Activated T-cell treated with anti-CD3 and anti-CD28 coated beads for 4 hours (primary cell): ENCODE measurements at regions not wholly inside any gene's neighbourhood (a gene's known extent, or its start where the extent isn't known, plus 50 kb on each side); places are given as distances from the start of the nearest gene placed in this dataset.

ENCODE experiments used
- DNase-seq: peaks from one replicate; pipeline ENCODE4 v3.0.0-alpha.2; 2020

DNA sequence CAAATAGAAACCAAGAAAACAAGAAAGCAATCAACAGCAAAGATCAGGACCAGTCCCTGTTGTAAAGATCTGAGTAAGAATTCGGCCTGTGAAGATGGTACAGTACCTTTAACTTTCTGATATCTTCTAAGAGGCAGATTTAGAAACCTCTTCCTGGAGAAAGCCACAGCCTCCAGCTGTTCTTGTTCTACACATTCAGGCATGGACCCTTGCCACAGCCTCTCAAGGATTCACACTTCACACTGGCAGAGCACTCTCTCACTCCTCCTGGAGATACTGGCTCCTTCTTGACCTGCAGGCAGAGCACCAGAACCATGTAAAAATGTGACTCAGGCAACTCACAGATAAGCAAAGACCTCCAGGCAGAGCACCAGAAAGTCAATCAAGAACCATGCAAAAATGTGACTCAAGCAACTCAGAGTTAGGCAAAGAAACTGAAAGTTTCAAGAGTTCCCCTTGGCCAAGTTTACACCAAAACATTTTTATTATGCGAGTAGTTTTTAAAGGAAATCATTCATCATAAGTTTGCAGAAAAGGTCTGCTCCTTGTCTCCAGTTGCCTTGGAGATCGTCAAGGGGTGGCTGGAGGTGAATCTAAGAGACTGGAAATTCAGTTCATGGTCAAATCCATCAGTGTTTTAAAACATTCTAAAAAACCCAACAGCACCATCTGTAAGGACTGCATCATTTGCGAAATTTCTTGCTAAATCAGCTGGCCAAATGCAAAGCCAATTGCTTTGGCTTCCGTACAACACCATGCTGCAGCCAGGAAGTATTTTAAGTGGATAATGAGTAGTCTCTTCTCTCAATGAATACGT is 119.3 kb upstream of the MDM1 start:
- DNase-seq = no peak

DNA sequence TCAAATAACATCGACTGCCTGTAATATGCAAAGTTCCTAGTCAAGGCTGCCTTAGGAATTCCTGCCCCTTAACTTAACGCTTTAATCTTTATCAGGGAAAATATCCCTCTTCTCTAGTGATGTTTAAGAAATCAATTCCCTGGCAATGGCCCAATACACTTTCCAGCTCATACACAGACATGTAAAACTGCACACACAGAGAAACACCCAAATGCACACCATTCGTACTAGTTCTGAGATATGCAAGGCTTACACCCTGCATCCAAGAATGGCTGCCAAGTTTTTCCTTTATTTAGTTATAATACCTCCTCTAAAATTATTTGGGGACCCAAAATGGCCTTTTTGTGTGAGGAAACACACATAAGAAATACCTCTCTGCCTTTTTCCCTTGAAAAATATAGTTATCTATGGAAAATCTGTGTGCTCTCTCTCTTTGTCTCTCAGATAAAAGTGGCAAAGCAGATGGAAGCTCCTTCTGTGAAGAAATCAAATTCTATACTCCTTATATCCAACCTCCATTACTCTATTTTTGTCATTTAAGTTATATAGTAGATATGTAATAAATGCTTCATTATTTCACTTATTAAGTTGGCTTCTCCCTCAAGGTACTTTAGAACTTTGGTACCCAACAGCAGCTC is 120.0 kb upstream of the MDM1 start:
- DNase-seq = no peak

DNA sequence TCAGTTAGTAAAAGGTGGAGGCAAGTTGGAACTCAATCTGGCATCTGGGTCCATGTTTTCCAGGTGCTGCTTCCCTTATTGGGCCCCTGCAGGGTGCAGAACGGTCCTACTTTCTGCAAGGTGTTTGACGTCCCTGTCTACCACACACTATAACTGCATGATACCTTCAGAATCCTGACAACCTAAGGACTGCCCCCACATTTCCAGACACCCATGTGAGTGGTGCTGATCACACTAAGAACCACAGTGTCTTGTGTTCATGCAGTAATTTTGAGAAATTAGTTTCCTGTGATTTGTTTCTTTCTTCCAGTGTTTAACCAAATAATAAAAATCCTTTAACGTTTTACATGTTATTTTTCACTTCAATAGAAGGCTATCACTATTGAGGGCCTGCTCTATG is 121.1 kb upstream of the MDM1 start:
- no peak for DNase-seq

DNA sequence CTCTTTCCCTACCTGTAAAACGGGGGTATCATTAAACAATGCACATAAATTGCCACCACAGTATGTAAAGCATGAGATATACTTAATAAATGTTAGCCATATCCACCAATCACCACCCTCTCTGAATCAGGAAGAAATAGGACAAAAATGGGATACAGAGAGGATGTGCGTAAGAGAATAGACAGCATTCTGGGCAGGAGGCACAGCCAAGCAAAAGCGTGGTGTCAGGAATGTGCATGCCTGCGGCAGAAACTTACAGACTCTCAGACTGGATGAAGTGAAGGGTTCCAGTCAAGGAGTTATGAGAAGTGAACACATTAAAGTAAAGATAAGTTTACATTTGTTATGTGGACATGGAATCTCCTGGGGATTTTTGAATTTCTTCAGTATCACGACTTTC is 121.7 kb upstream of the MDM1 start:
- DNase-seq = no peak

DNA sequence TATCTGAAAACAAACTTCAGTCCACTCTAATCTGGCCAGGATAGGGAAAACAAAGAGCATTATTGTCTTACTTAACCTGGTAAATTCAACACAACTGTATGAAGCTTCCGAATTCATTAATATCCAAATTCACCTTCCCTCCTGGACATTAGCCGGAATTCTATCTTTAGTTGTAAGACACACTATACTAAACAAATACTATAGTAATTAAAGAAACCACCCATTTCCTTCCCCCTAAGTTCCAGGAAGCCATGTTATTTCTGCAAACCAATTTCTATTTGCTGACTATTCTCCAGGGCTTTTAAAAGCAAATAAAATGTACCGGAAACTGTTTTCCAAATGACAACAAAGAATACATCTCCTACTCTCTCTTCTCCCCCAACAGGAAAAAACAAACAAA is 122.7 kb upstream of the MDM1 start:
- no peak for DNase-seq

DNA sequence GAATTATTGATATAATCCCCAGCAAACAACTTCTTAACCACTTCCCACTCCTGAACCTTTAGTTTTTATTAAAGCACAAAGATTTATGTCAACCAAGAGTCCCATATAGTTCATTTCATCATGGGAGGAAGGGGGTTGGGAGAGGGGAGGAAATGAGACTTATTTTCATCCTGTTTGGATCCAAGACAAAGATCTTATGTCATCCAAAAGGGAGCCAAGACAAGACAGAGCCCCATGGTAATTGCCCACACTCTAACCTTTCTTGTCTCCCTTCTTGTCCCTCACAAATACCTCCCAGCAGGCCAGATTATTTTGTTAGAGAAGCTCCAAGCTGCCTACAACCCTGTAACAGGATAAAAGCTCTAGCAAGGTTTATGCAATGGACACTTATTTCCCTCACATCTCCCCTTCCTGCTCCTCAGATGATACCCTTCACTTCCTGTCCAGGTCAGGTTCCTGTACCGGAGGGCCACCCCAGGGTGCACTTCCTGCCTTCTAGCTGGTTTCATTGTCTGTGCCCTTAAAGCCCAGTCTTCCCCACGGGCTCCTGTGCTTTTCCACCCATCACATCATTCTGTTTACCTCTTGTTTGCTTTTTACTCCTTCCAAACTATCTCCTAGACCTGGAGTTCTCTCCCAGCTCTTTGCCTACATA is 123.7 kb upstream of the MDM1 start:
- no peak for DNase-seq

DNA sequence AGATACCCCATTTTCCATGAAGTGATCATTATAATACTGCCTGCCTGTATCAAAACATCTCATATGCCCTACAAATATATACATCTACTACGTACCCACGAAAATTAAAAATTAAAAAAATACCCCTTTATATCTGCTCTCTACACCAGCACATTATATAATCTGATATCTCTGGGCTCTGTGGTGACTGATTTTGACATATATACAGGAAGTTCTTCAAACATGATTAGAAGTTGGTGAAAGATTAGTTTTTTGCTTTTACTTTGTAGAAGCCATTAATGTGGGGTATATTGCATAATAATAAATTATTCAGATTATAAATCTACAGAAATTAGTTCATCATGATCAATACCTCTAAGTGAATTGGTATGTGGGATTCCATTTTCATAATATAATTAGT is 126.7 kb upstream of the MDM1 start:
- no peak for DNase-seq

DNA sequence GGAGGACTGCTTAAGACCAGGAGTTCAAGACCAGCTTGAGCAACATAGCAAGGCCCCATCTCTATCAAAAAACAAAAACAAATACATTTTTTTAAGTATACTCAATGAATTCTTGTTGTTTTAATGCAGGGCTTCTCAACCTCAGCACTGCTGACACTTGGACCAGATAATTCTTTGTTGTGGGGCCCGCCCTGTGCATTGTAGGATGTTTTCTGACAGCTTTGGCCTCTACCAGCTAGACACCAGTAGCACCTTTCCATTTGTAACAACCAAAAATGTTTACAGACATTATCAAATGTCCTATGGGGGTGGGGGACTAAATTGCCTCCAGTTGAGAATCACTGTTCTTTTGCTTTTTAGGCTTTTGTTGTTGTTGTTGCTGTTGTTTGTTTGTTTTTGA is 128.1 kb upstream of the MDM1 start:
- DNase-seq = no peak

DNA sequence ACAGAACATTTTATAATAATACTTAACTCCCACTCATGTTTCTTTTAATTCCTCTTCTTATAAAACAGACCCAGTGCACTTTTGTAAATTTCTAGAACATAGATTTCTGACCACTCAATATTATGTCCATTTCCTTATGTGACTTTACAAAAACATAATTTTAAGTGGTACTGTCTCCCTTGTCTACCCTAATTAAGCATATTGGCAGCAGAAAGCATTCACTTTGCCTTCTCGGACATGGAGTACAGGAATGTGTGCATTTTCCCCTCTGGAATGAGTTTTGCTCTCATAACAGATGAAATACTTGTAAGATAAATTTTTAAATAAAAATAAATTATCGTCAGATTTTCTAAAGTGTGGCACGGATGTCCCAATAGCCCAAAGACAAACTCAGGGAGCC is 129.5 kb upstream of the MDM1 start:
- no peak for DNase-seq

DNA sequence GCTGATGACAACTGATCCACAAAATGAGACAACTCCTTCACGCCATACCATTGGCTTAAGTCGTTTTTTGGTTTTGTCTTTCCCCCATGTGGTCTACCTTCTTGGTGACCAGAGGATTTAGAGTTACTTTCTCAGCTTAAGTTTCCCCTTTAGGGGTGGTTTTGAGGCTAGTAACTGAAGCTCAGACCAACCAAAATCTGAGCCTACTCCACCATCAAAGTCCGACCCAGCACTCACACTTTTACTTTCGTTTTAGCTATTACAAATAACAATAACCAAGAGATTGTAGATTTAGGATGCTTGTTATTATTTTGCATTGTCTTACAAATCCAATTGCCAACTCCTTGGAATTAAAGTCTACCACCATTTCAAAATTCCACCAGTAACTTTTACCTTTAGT is 130.6 kb upstream of the MDM1 start:
- no peak for DNase-seq

DNA sequence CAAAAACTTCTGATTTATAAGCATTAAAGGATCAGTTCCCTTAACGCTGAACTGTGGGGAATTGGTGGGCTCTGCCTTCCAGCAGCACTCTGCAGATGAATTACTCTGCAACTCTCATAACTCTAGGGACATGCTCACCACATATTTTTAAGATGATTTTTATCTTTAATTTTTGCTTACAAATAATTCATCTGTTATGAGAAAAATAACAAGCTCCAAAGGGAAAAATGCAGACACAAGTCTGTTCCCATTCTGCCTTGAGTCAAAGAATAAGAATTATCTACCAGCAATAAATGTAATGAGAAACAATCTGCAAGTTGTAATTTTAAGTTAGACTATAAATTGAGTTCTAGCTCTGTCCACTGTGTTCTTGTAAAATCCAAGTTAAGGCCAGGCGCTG is 133.1 kb upstream of the MDM1 start:
- no peak for DNase-seq

DNA sequence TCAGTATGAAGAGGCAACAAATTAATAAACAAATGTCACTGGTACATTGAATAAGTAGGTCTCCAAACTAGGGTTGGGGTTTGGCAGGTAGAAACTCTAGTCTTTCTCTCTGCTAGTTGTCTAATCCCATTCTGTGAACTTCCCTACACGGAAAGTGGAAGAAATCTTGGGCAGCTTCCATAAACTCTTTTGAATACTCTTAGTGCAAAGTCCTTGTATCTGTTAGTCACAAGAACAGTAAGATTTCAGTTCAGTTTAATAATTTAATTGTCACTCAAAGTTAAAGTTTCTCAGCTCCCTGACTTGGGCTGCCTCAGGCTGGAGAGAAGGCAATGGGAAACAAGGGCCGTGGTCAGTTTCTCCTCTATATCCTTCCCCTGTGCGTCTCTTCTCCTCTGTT is 135.4 kb upstream of the MDM1 start:
- DNase-seq = no peak

DNA sequence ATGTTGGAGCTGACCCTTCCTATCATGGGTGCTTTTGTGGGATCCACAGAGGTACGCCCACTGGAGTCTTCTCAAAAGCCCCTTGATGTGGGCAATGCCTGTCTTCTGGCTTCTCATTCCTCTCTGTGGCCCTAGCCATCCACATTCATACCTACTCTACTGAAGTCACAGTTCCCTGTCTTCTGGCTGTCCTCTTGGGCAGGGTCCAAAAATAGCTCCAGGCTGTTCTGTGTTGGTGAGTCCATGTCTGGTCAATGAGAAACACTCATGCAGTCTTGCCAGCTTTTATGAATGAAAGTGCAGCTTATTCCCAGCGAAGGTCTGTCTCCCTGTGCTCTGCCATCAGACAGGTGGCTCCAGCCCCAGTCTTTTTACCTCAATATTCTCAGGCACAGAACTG is 135.9 kb upstream of the MDM1 start:
- DNase-seq = no peak

DNA sequence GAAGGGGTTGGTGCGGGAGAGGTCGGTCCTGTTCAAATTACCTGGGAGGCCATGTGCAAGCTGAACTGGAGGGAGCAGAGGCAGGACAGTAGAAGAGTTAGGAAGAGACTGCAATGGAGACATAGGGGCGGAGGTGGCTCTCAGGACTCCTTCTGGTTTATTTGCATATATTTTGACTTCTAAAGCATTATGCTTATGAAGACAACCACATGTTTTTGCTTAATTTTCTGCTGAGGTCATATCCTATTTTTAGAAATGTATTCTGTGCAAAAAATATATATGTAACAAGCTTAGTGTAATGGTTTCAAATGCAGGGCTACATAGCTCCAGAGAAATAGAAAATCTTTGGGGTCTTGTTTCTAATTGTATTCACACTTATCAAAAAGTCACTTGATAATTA is 137.0 kb upstream of the MDM1 start:
- DNase-seq = no peak

DNA sequence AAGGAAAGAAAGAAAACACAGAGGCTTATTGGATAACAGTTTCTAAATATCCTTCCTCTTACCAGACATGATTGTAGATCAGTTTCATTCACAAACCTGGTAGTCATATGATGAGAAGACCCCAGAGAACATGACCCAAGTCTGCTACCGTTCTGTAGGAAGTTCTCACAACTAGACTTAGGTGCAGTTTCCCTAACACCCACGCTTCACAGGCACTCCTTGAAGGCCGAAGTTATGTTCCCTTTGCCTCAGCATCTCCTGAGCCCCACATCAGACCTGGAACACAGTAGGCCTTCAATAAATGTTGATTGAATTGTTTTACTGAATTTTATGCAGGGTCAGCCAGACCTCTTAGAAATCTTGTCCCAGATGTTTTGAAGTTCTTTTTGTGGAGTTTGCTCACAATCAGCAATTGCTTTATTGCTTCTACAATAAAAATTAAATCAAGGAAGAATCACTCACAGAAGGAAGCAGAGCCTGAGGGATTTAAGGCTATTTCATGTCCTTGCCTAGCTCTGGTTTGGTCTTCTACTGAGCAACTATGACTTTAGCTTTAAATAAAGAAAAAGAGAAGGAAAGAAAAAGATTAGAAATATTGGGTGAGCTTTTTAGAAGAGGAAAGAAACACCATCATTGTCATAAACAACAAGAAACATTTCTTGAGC is 138.6 kb upstream of the MDM1 start:
- DNase-seq = no peak

DNA sequence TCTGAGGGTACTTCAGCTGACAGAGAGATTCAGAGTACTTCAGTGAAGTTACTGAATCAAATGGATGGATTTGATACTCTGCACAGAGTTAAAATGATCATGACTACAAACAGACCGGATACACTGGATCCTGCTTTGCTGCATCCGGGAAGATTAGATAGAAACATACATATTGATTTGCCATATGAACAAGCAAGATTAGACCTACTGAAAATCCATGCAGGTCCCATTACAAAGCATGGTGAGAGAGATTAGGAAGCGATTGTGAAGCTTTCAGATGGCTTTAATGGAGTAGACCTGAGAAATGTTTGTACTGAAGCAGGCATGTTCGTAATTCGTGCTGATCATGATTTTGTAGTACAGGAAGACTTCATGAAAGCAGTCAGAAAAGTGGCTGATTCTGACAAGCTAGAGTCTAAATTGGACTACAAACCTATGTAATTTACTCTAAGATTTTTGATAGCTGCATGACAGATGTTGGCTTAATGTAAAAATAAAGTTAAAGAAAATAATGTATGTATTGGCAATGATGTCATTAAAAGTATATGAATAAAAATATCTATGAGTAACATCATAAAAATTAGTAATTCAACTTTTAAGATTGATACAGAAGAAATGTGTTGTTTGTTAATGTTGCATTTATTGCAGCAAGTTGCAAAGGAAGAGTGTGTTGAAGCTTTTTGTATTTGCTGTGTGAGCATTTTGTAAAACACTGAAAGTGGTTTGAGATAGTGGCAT is 136.1 kb upstream of the RAP1B start:
- DNase-seq = no peak

DNA sequence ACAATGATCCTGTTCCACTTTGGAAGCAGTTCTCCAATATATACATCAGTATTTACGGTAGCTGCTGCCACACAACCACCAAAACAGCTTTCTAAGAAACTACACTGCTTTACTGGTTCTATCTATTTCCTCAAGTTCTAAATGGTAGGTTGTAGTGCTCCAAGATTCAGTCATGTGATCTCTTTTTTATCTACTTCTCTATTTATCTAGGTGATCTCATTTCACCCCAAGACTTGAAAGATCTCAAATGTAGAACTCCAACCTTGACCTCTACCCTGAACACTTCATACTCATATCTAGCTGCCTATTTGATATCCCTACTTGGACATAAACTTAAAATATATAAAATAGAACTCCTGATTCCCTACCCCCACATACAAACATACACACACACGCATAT is 133.9 kb upstream of the RAP1B start:
- DNase-seq = no peak

DNA sequence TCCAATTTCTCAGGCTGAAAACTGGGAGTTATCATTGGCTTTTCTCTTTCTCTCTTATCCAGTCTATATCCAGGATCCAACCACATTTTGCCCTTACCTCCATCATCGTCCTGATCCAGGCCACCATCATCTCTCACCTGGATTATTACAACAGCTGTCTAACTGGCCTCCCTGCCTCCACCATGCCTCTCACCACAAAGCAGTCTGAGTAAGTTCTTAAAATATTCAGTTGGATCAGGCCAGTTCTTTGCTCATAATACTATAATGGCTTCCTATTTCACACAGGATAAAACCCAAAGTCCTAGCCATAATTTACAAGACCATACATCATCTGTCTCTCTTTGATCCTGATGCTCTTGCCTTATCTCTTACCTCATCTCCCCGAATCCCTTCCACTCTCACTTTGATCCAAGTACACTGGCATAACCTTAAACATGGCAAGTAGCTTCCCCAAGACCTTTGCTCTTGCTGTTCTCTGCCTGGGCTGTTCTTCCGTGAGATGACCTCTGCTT is 133.4 kb upstream of the RAP1B start:
- no peak for DNase-seq

DNA sequence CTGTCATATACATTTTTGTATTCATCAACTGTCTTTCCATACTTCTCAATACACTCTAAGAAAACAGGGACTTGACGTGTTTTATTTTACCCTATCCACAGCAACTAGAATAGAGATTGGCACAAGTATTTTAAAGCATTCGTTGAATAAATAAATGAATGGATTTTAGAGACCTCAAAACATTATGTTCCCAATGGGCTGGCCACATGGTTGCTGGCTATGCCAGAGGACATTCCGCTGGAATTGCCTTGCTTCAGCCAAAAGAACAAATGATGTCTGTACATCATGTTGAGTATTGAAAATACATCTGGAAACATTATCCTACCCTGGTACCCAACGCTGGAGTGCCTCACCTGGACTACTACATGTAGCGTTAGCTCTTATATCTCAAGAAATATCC is 132.8 kb upstream of the RAP1B start:
- DNase-seq = no peak

DNA sequence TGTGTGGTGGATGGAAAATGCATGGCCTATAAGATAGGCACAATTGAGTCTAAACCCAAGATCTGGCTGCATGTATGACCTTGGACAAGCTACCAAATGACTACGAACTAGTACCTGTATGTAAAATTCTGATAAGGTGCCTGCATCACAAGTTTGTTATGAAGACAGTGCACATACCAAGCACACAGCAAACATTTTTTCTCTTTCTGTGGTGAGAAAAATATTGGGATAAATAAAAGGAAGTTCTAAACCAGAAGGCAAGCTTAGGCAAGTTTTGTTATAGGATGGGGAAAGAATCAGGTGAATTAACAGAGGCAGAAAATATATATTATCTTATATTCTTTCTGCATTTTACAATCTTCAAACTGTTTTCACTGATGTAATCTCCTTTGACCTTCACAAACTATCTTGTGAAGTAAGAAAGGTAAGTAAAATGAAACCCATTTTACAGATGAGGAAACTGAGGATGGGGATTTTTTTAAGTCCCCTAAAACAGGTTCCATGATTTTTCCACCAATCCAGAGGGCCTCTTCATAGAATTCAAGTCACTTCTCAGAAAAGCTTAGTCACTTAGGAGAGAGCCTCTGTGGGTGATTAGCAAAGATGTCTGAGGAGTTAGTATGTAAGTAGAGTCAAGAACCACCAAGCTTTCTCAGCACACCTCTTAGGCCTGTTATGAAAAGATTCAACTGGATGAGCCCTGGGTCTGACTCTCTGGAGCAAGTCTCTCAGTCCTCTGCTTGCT is 132.0 kb upstream of the RAP1B start:
- DNase-seq = no peak

DNA sequence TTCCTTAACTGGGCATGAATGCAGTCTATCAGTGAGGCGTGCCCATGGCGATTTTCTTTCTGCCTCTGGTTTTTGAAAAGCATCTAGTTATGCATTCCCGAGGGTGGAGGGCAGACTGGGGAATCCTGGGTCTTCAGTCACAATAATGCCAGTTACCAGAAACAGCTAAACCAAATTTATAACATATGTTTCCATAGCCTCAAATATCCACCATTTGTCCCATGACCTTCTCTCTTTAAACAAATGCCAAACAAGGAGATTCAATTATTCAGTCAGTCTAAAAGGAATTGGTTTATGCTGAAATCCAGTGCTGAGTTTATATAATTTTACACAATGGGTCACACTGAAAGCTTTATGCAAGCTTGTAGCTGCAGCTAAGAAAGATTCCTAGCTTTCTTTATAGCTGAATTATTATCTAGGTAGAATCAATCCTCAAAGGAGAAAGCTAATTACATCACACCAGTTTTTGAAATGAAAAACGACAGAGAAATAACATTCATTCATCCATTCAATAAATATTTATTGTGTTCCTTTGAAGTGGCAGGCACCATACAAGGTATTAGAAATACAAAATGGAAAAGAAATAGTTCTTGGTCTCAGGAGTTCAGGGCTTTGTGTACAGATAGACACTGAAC is 131.3 kb upstream of the RAP1B start:
- no peak for DNase-seq

DNA sequence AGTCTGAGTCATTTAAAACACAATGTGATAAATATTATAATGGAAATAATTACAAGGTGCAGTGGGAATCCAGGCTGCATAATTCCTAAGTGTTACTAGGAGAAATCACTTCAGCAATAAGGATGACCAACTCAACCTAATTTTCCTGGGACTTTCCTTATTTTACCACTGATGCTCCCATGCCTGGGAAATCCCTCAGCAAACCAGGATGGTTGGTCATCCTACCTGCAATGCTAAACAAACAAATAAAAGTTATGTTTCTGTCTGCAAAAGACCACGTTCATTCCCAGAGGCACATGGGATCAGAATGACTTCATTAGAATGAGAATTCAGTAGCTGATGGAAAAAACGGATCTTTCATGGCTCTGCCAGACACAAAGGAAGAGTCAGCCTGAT is 130.8 kb upstream of the RAP1B start:
- no peak for DNase-seq
